HepG2 (cell line): ENCODE measurements at regions not wholly inside any gene's neighbourhood (a gene's known extent, or its start where the extent isn't known, plus 50 kb on each side); places are given as distances from the start of the nearest gene placed in this dataset.

Source experiments
- ATAC-seq: fragments of 200-7000 bp; cut with Tn5 transposase; 3 replicates; pipeline ENCODE4 v1.9.1; 2020; ENCODE audit warnings: mild to moderate bottlenecking, moderate library complexity
- BruUV-seq: library from RNA; stranded (reverse); fragments of 400-500 nt; replicated peaks from 2 replicates; lab custom pipeline; 2021; lab: Mats Ljungman, UMichigan
- CTCF ChIA-PET: fragments of 300-600 bp; formaldehyde crosslinking; extraction: SDS; loops from one replicate; lab custom pipeline; 2021; ENCODE audit warnings: low total read pairs, inconsistent platforms, low intra/inter-chr PET ratio; lab: Yijun Ruan, JAX
- POLR2A ChIA-PET: fragments of 350-600 bp; sonication (Branson Sonifier 250); formaldehyde crosslinking; loops from one replicate; lab custom pipeline; 2020; ENCODE audit warnings: antibody characterized with exemption, inconsistent platforms; lab: Yijun Ruan, JAX
- DNase-seq: peaks from one replicate; pipeline ENCODE4 v3.0.0-alpha.2; 2015; ENCODE audit warnings: low spot score
- FAIRE-seq: peaks from 3 replicates; lab custom pipeline; 2011; peaks lifted over from hg19 to GRCh38; lab: Jason Lieb, UNC
- H2AFZ ChIP-seq: one replicate; pipeline ENCODE4 v1.6.1; 2011; ENCODE audit warnings: low read length, inconsistent platforms
- H3K27ac ChIP-seq: fragments of 300-600 bp; 3 replicates; pipeline ENCODE4 v1.8.0; 2011; ENCODE audit warnings: mixed run types, mild to moderate bottlenecking, mixed read lengths, low read length, inconsistent platforms; ENCODE audit not compliant: insufficient read depth; ENCODE audit errors: extremely low read length
- H3K27me3 ChIP-seq, 2 experiments: fragments of 200-600 bp in 1 of 2; 2 replicates in 1 of 2; 3 replicates in 1 of 2; pipeline versions ENCODE4 v1.6.0 to v1.8.0; 2011; ENCODE audit warnings: low read length in 2 of 2, mild to moderate bottlenecking in 2 of 2, moderate library complexity in 2 of 2, inconsistent platforms in 1 of 2; ENCODE audit not compliant: insufficient read depth in 2 of 2, control insufficient read depth in 1 of 2
- H3K36me3 ChIP-seq, 2 experiments: fragments of 200-600 bp in 1 of 2; replicated peaks in 1 of 2; 2 replicates in 1 of 2; 3 replicates in 1 of 2; pipeline versions ENCODE4 v1.5.1 to v1.8.0; 2011; ENCODE audit warnings: low read length in 2 of 2, inconsistent platforms in 1 of 2; ENCODE audit not compliant: insufficient read depth in 2 of 2, control insufficient read depth in 1 of 2
- H3K4me1 ChIP-seq: 2 replicates; pipeline ENCODE4 v1.5.1; 2012; ENCODE audit warnings: low read length, inconsistent platforms; ENCODE audit not compliant: insufficient read depth
- H3K4me2 ChIP-seq: 2 replicates; pipeline ENCODE4 v1.6.0; 2011; ENCODE audit warnings: low read depth, low read length, inconsistent platforms
- H3K4me3 ChIP-seq, 3 experiments: fragments of 200-600 bp in 1 of 3; sonication (generic), shearing (Covaris generic) in 1 of 3; replicated peaks in 1 of 3; 2 replicates each; pipeline ENCODE4 v1.5.1; 2011 to 2016; ENCODE audit warnings: low read length in 3 of 3, inconsistent platforms in 2 of 3, low read depth in 2 of 3, mild to moderate bottlenecking in 2 of 3, control low read depth in 1 of 3, mixed read lengths in 1 of 3; ENCODE audit not compliant: insufficient read depth in 1 of 3
- H3K79me2 ChIP-seq: one replicate; pipeline ENCODE4 v1.6.1; 2011; ENCODE audit warnings: low read length, inconsistent platforms; ENCODE audit not compliant: insufficient read depth
- H3K9ac ChIP-seq: 2 replicates; pipeline ENCODE4 v1.6.0; 2011; ENCODE audit warnings: mild to moderate bottlenecking, low read depth, low read length, inconsistent platforms; ENCODE audit not compliant: insufficient read depth
- H3K9me3 ChIP-seq: 2 replicates; pipeline ENCODE4 v1.5.1; 2012; ENCODE audit warnings: mild to moderate bottlenecking, low read length
- H4K20me1 ChIP-seq: 2 replicates; pipeline ENCODE4 v1.6.0; 2011; ENCODE audit warnings: inconsistent platforms, mild to moderate bottlenecking, low read length, moderate library complexity; ENCODE audit not compliant: insufficient read depth
- ATRX ChIP-seq: sonication (generic); formaldehyde crosslinking; IDR thresholded peaks from 2 replicates; pipeline ENCODE4 v1.4.0; 2020; ENCODE audit warnings: missing genetic modification reagents, borderline replicate concordance
- DRAP1 ChIP-seq: IDR thresholded peaks from 2 replicates; pipeline ENCODE4 v1.6.1; 2016; ENCODE audit warnings: missing genetic modification reagents, missing compliant biosample characterization
- HNRNPK ChIP-seq: fragments of 200-400 bp; formaldehyde crosslinking; IDR thresholded peaks from 2 replicates; pipeline ENCODE4 v1.6.1; 2018; ENCODE audit warnings: low read length, low read depth, moderate library complexity, mild to moderate bottlenecking; ENCODE audit not compliant: poor library complexity, severe bottlenecking
- IRF2 ChIP-seq: IDR thresholded peaks from 2 replicates; pipeline ENCODE4 v1.6.1; 2018; ENCODE audit warnings: missing genetic modification reagents, missing compliant biosample characterization
- MAF1 ChIP-seq: sonication (generic); formaldehyde crosslinking; IDR thresholded peaks from 2 replicates; pipeline ENCODE4 v1.5.0; 2020; ENCODE audit warnings: missing genetic modification reagents, borderline replicate concordance
- PAWR ChIP-seq: sonication (generic); formaldehyde crosslinking; IDR thresholded peaks from 2 replicates; pipeline ENCODE4 v1.4.0; 2020; ENCODE audit warnings: missing genetic modification reagents, mild to moderate bottlenecking, borderline replicate concordance
- PBX3 ChIP-seq: sonication (generic); formaldehyde crosslinking; IDR thresholded peaks from 2 replicates; pipeline ENCODE4 v1.8.1; 2023; ENCODE audit warnings: missing genetic modification reagents, inconsistent platforms, borderline replicate concordance
- PRDM15 ChIP-seq: sonication (generic); formaldehyde crosslinking; IDR thresholded peaks from 2 replicates; pipeline ENCODE4 v1.4.0; 2020; ENCODE audit warnings: missing genetic modification reagents
- RNF219 ChIP-seq: sonication (generic); formaldehyde crosslinking; IDR thresholded peaks from 2 replicates; pipeline ENCODE4 v1.5.0; 2020; ENCODE audit warnings: mild to moderate bottlenecking, missing genetic modification reagents
- RXRB ChIP-seq: IDR thresholded peaks from 2 replicates; pipeline ENCODE4 v1.6.1; 2016; ENCODE audit warnings: borderline replicate concordance, missing genetic modification reagents, missing compliant biosample characterization
- STAT5B ChIP-seq: sonication (generic); formaldehyde crosslinking; IDR thresholded peaks from 2 replicates; pipeline ENCODE4 v1.4.0; 2020; ENCODE audit warnings: missing genetic modification reagents
- THYN1 ChIP-seq: sonication (generic); formaldehyde crosslinking; IDR thresholded peaks from 2 replicates; pipeline ENCODE4 v1.8.1; 2023; ENCODE audit warnings: low read depth, mild to moderate bottlenecking, moderate library complexity, missing genetic modification reagents, borderline replicate concordance
- ZMYM4 ChIP-seq: sonication (generic); formaldehyde crosslinking; IDR thresholded peaks from 2 replicates; pipeline ENCODE4 v1.8.1; 2023; ENCODE audit warnings: mild to moderate bottlenecking, missing genetic modification reagents
- ZNF224 ChIP-seq: sonication (generic); formaldehyde crosslinking; IDR thresholded peaks from 2 replicates; pipeline ENCODE4 v1.5.0; 2020; ENCODE audit warnings: mild to moderate bottlenecking, missing genetic modification reagents
- ZNF484 ChIP-seq: sonication (generic); formaldehyde crosslinking; IDR thresholded peaks from 2 replicates; pipeline ENCODE4 v1.5.1; 2020; ENCODE audit warnings: mild to moderate bottlenecking, low read depth, missing genetic modification reagents, borderline replicate concordance
- ZNF75D ChIP-seq: sonication (generic); formaldehyde crosslinking; IDR thresholded peaks from 2 replicates; pipeline ENCODE4 v1.8.1; 2023; ENCODE audit warnings: missing genetic modification reagents, mild to moderate bottlenecking, borderline replicate concordance
- WGBS: methylation state at CpG from one replicate; pipeline ENCODE4 v1.1.6; 2017; ENCODE audit warnings: low lambda C conversion rate; 5-methylcytosine and 5-hydroxymethylcytosine counted together
- in situ Hi-C: cut with HindIII; loops from 2 replicates; pipeline ENCODE4 v1.10.0; 2017; ENCODE audit warnings: low pct_unique_long_range_greater_than_20kb; ENCODE audit not compliant: extremely low pct_ligation_motif_present
- intact Hi-C: fragments of 100-400 bp; cut with micrococcal nuclease; formaldehyde crosslinking; loops from one replicate; pipeline ENCODE4 v1.10.0; 2022; ENCODE audit not compliant: unreplicated experiment

GRCh38 chr15:81526029-81526428 lies 152.0 kb upstream of the TMC3 start:
- Histone ChIP-seq H2AFZ (no peak overlapping the region), H3K4me3 (no peak overlapping the region), H3K4me2 (no peak overlapping the region), H3K36me3 (no peaks in the 10 kb centered on the region), H3K79me2 (no peaks in the 10 kb centered on the region), H3K4me1 (no peaks in the 10 kb centered on the region), H3K27ac (no peak overlapping the region), H3K27me3 (peaks cover 1 to 4% of the 10 kb centered on the region in 2 experiments; a peak in 2 of 5 replicates), H3K9me3 (no peaks in the 10 kb centered on the region), H4K20me1 (no peaks in the 10 kb centered on the region), H3K9ac (no peak overlapping the region)
- 2% methylated on average over 4 of the region's 4 CpGs for WGBS
- BruUV-seq, result no TSS peak
- TF ChIP-seq STAT5B (CRISPR knock-in tag), result no peak
- TF ChIP-seq RNF219, result no peak
- no peak for TF ChIP-seq THYN1 (CRISPR knock-in tag)
- no peak for TF ChIP-seq PAWR (CRISPR knock-in tag)
- no peak for TF ChIP-seq ZNF75D (CRISPR knock-in tag)
- TF ChIP-seq ZNF224, result no peak
- TF ChIP-seq MAF1 (CRISPR knock-in tag), result no peak
- no peak for TF ChIP-seq RXRB (CRISPR knock-in tag)
- no peak for TF ChIP-seq PRDM15
- no peak for TF ChIP-seq IRF2 (CRISPR knock-in tag)
- TF ChIP-seq ZNF484 (CRISPR knock-in tag), result no peak
- TF ChIP-seq ATRX (CRISPR knock-in tag), result no peak
- no peak for TF ChIP-seq ZMYM4
- no peak for TF ChIP-seq HNRNPK
- TF ChIP-seq DRAP1 (CRISPR knock-in tag), result no peak
- no peak for TF ChIP-seq PBX3 (CRISPR knock-in tag)
- in situ Hi-C loops, result no loop called here
- CTCF ChIA-PET, result no interaction called here
- POLR2A ChIA-PET, result no interaction called here
- FAIRE-seq (no peak), DNase-seq (no peak), ATAC-seq (no peak)
- intact Hi-C loops, result no loop called here
